Brain microvascular endothelial cell (primary cell): ENCODE measurements at regions not wholly inside any gene's neighbourhood (a gene's known extent, or its start where the extent isn't known, plus 50 kb on each side); places are given as distances from the start of the nearest gene placed in this dataset.
"Not testable (repeated sequence)": the region's sequence is repeated elsewhere in the genome, so short reads cannot be mapped to it uniquely, and the experiment has no call there.

Experiments
- DNase-seq: peaks from one replicate; pipeline ENCODE4 v3.0.0-alpha.2; 2020
- H3K27ac ChIP-seq: fragments of 250-450 bp; sonication (Bioruptor Pico); 2 replicates; pipeline ENCODE4 v1.5.1; 2020; ENCODE audit warnings: mild to moderate bottlenecking, moderate library complexity
- H3K27me3 ChIP-seq: fragments of 250-450 bp; sonication (Bioruptor Pico); replicated peaks from 2 replicates; pipeline ENCODE4 v1.5.1; 2020; ENCODE audit warnings: mild to moderate bottlenecking
- H3K36me3 ChIP-seq: fragments of 250-450 bp; sonication (Bioruptor Pico); replicated peaks from 2 replicates; pipeline ENCODE4 v1.5.1; 2020; ENCODE audit warnings: mild to moderate bottlenecking
- H3K4me3 ChIP-seq: 2 replicates; pipeline ENCODE4 v1.5.1; 2011; ENCODE audit warnings: low read depth, mild to moderate bottlenecking, control low read depth, low read length, moderate library complexity
- in situ Hi-C: cut with HindIII; loops from 2 replicates; pipeline ENCODE4 v1.10.0; 2017; ENCODE audit warnings: low sequenced_read_pairs, low pct_ligation_motif_present
- TF ChIP-seq, protein P1 (sequence below): IDR thresholded peaks from 2 replicates; pipeline ENCODE4 v1.5.1; 2011; ENCODE audit warnings: low read depth, mild to moderate bottlenecking, moderate library complexity, low read length, control low read depth, inconsistent platforms; ENCODE audit errors: missing control alignments

GRCh38 chr12:41661141-41661765 lies 473.1 kb downstream of the PDZRN4 start:
- H3K4me3 ChIP-seq = no peak overlapping the region
- no peak overlapping the region for H3K27ac ChIP-seq
- no peaks in the 10 kb centered on the region for H3K27me3 ChIP-seq
- H3K36me3 ChIP-seq = no peaks in the 10 kb centered on the region
- in situ Hi-C loops = no loop called here
- TF ChIP-seq, protein P1, sequence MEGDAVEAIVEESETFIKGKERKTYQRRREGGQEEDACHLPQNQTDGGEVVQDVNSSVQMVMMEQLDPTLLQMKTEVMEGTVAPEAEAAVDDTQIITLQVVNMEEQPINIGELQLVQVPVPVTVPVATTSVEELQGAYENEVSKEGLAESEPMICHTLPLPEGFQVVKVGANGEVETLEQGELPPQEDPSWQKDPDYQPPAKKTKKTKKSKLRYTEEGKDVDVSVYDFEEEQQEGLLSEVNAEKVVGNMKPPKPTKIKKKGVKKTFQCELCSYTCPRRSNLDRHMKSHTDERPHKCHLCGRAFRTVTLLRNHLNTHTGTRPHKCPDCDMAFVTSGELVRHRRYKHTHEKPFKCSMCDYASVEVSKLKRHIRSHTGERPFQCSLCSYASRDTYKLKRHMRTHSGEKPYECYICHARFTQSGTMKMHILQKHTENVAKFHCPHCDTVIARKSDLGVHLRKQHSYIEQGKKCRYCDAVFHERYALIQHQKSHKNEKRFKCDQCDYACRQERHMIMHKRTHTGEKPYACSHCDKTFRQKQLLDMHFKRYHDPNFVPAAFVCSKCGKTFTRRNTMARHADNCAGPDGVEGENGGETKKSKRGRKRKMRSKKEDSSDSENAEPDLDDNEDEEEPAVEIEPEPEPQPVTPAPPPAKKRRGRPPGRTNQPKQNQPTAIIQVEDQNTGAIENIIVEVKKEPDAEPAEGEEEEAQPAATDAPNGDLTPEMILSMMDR = no peak
- no peak for DNase-seq

GRCh38 chr12:41656454-41656853 lies 468.3 kb downstream of the PDZRN4 start:
- Histone ChIP-seq H3K4me3 (no peak overlapping the region), H3K27me3 (no peaks in the 10 kb centered on the region), H3K36me3 (no peaks in the 10 kb centered on the region), H3K27ac (no peak overlapping the region)
- no peak for DNase-seq
- TF ChIP-seq, protein P1 = no peak
- in situ Hi-C loops = no loop called here

- Histone ChIP-seq H3K27ac (no peak overlapping the region), H3K36me3 (no peaks in the 10 kb centered on the region), H3K4me3 (no peak overlapping the region), H3K27me3 (no peaks in the 10 kb centered on the region)
- in situ Hi-C loops = no loop called here
- DNase-seq = no peak
- TF ChIP-seq, protein P1 = no peak
Measured at GRCh38 chr12:41653386-41654326, 465.5 kb downstream of the PDZRN4 start.

- Histone ChIP-seq H3K4me3 (no peak overlapping the region), H3K27me3 (no peaks in the 10 kb centered on the region), H3K27ac (no peak overlapping the region), H3K36me3 (no peaks in the 10 kb centered on the region)
- in situ Hi-C loops = no loop called here
- TF ChIP-seq, protein P1 = no peak
- DNase-seq = no peak
Measured at GRCh38 chr12:41652981-41653380, 464.9 kb downstream of the PDZRN4 start.

DNA sequence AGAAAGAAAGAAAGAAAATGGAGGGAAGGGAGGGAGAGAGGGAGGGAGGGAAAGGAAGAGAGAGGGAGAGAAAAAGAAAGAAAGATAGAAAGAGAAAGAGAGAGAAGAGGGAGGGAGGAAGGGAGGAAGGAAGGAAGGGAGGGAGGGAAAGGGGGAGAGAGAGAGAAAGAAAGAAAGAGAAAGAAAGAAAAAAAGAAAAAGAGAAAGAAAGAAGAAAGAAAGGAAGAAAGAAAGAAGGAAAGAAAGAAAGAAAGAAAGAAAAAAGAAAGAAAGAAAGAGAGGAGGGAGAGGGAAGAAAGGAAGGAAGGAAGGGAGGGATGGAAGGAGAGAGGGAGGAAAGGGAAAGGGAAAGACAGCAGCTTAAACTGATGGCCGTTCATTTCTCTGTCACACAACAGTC lies 457.5 kb downstream of the PDZRN4 start:
- TF ChIP-seq, protein P1 = no peak
- no peak overlapping the region for H3K4me3 ChIP-seq
- H3K27ac ChIP-seq = no peak overlapping the region
- DNase-seq = no peak
- no peaks in the 10 kb centered on the region for H3K36me3 ChIP-seq
- in situ Hi-C loops = no loop called here
- no peaks in the 10 kb centered on the region for H3K27me3 ChIP-seq

- H3K4me3 ChIP-seq, H3K27me3 ChIP-seq, H3K36me3 ChIP-seq, in situ Hi-C loops, DNase-seq, H3K27ac ChIP-seq: not testable (repeated sequence)
Measured at GRCh38 chr12:41642808-41643207, 454.7 kb downstream of the PDZRN4 start.
